ENCODE measurements at regions not wholly inside any gene's neighbourhood (a gene's known extent, or its start where the extent isn't known, plus 50 kb on each side); places are given as distances from the start of the nearest gene placed in this dataset.

DNA sequence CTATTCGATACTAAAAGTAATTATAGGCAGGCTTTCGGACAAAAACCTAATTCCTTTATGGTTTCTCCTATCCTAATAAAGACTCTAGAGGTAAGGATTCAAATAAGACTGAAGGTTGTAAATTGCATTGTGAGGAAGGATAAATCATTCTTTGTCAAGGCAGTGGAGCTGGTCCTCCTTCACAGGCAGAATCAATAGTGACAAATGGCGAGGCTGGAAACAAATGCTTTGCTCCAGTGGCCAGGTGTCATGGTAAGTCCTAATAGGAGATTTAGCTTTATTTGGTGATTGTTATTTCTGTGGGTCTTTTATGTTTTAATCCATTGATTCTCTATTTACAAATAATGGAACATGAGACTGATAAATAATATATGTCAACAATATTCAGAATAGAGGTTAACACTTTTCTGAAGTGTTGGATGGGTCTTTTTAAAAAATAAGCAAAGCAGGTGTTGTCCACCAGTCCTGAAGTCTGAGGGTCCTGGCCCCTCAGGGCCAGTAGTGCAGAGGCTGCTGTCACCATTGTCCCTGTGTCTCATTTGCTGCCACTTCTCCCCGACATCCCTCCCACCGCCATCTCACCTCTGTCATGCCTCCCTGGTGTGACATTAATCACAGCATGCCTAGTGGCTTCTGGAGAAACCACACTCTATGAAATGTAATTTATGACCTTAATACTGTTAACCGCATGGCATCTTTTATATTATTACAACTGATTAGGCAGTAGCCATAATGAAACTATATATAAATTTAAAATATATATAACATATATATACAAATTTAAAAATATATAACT, 120.9 kb upstream of the MAGI3 start:
- no peaks in the 10 kb centered on the region for H3K79me2 ChIP-seq (ENCODE audit: insufficient read depth, low read length)
- in situ Hi-C loops (cut with HindIII; ENCODE audit: extremely low pct_ligation_motif_present, low pct_unique_long_range_greater_than_20kb) = no loop called here
- intact Hi-C loops (cut with micrococcal nuclease; ENCODE audit: unreplicated experiment) = no loop called here
- CTCF ChIA-PET (ENCODE audit: low intra/inter-chr PET ratio, low total read pairs) = no interaction called here
- H2AFZ ChIP-seq (ENCODE audit: low read length) = no peak overlapping the region
- no peak overlapping the region for H3K9ac ChIP-seq (ENCODE audit: insufficient read depth, low read depth, low read length)
- no peak for FAIRE-seq
- no peaks in the 10 kb centered on the region for H3K4me1 ChIP-seq (ENCODE audit: insufficient read depth, low read length)
- TF ChIP-seq, protein P1, sequence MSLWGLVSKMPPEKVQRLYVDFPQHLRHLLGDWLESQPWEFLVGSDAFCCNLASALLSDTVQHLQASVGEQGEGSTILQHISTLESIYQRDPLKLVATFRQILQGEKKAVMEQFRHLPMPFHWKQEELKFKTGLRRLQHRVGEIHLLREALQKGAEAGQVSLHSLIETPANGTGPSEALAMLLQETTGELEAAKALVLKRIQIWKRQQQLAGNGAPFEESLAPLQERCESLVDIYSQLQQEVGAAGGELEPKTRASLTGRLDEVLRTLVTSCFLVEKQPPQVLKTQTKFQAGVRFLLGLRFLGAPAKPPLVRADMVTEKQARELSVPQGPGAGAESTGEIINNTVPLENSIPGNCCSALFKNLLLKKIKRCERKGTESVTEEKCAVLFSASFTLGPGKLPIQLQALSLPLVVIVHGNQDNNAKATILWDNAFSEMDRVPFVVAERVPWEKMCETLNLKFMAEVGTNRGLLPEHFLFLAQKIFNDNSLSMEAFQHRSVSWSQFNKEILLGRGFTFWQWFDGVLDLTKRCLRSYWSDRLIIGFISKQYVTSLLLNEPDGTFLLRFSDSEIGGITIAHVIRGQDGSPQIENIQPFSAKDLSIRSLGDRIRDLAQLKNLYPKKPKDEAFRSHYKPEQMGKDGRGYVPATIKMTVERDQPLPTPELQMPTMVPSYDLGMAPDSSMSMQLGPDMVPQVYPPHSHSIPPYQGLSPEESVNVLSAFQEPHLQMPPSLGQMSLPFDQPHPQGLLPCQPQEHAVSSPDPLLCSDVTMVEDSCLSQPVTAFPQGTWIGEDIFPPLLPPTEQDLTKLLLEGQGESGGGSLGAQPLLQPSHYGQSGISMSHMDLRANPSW (CRISPR knock-in tag; IDR thresholded peaks at IDR 0.05; ENCODE audit: borderline replicate concordance) = no peak
- TF ChIP-seq ISX (CRISPR knock-in tag; conservative IDR thresholded peaks at IDR 0.05) (no peak), ZNF766 (CRISPR knock-in tag; IDR thresholded peaks at IDR 0.05; ENCODE audit: borderline replicate concordance) (no peak), SIN3B (IDR thresholded peaks at IDR 0.05; ENCODE audit: low read length) (no peak)
- TF ChIP-seq, protein P2, sequence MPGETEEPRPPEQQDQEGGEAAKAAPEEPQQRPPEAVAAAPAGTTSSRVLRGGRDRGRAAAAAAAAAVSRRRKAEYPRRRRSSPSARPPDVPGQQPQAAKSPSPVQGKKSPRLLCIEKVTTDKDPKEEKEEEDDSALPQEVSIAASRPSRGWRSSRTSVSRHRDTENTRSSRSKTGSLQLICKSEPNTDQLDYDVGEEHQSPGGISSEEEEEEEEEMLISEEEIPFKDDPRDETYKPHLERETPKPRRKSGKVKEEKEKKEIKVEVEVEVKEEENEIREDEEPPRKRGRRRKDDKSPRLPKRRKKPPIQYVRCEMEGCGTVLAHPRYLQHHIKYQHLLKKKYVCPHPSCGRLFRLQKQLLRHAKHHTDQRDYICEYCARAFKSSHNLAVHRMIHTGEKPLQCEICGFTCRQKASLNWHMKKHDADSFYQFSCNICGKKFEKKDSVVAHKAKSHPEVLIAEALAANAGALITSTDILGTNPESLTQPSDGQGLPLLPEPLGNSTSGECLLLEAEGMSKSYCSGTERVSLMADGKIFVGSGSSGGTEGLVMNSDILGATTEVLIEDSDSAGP (CRISPR knock-in tag; IDR thresholded peaks at IDR 0.05; ENCODE audit: borderline replicate concordance) = no peak
- no peaks in the 10 kb centered on the region for H4K20me1 ChIP-seq (ENCODE audit: insufficient read depth, low read length)
- H3K27ac ChIP-seq (ENCODE audit: extremely low read length, insufficient read depth, low read length) = no peak overlapping the region
- BruUV-seq (replicated peaks) = no TSS peak
- WGBS (ENCODE audit: low lambda C conversion rate) = 88% methylated on average over 6 of the region's 6 CpGs
- H3K4me3 ChIP-seq (replicated peaks in 1 of 3; ENCODE audit: insufficient read depth in 1 of 3, low read depth in 2 of 3, low read length in 3 of 3) = no peak overlapping the region
- H3K36me3 ChIP-seq (replicated peaks in 1 of 2; ENCODE audit: control insufficient read depth in 1 of 2, insufficient read depth in 2 of 2, low read length in 2 of 2) = no peaks in the 10 kb centered on the region
- ATAC-seq = no peak
- POLR2A ChIA-PET = no interaction called here
- H3K9me3 ChIP-seq (ENCODE audit: low read length) = no peaks in the 10 kb centered on the region
- no peak for DNase-seq (ENCODE audit: low spot score)
- no peaks in the 10 kb centered on the region; a peak in 1 of 5 replicates for H3K27me3 ChIP-seq (ENCODE audit: control insufficient read depth in 1 of 2, insufficient read depth in 2 of 2, low read length in 2 of 2)
- H3K4me2 ChIP-seq (ENCODE audit: low read depth, low read length) = no peak overlapping the region
